Activated CD4-positive, alpha-beta memory T cell treated with anti-CD3 and anti-CD28 coated beads, Interleukin-2, amount 10 ng/mL, durations not matched to agents 7 days and 5 days (primary cell): ENCODE measurements at regions not wholly inside any gene's neighbourhood (a gene's known extent, or its start where the extent isn't known, plus 50 kb on each side); places are given as distances from the start of the nearest gene placed in this dataset.
"Not testable (repeated sequence)": the region's sequence is repeated elsewhere in the genome, so short reads cannot be mapped to it uniquely, and the experiment has no call there.

Source experiments
- CTCF ChIA-PET: fragments of 350-600 bp; sonication (Branson Sonifier 250); formaldehyde crosslinking; loops from one replicate; lab custom pipeline; 2021; ENCODE audit warnings: antibody characterized with exemption, inconsistent platforms; lab: Charles Lee
- POLR2A ChIA-PET: fragments of 350-600 bp; sonication (Branson Sonifier 250); formaldehyde crosslinking; loops from one replicate; lab custom pipeline; 2021; ENCODE audit warnings: antibody characterized with exemption; lab: Charles Lee
- DNase-seq: peaks from one replicate; pipeline ENCODE4 v3.0.0-alpha.2; 2020
- H3K27ac Mint-ChIP-seq: one replicate; pipeline ENCODE4 v1.8.0; 2021; ENCODE audit warnings: mild to moderate bottlenecking, mixed read lengths
- H3K27me3 Mint-ChIP-seq: one replicate; pipeline ENCODE4 v1.8.0; 2021; ENCODE audit warnings: mixed read lengths
- H3K36me3 Mint-ChIP-seq: one replicate; pipeline ENCODE4 v1.8.0; 2021; ENCODE audit warnings: low read depth, mixed read lengths
- H3K4me1 Mint-ChIP-seq: one replicate; pipeline ENCODE4 v1.8.0; 2021; ENCODE audit warnings: mixed read lengths
- H3K4me3 Mint-ChIP-seq: one replicate; pipeline ENCODE4 v1.8.0; 2021; ENCODE audit warnings: mild to moderate bottlenecking, mixed read lengths
- H3K9me3 Mint-ChIP-seq: one replicate; pipeline ENCODE4 v1.8.0; 2021; ENCODE audit warnings: mixed read lengths

DNA sequence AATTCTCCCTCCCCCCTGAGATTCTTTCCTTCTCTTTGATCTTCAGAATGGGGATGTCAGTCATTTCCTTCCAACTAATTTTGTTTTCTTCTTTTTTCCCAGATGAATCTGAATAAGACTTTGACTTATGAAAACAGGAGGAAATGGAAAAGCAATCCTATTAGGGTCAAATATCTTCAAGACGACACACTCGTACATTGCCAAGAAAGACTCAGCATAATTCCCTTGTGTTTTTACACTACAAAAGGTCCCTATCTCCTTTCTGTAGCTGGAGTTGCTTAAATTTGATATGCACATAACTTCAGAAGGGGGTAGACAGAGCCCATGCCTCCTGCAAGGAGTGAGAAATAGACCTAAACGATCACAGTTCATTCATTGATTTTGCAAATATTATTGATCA is 230.3 kb upstream of the RBBP8 start:
- Mint-ChIP-seq H3K36me3 (no peaks in the 10 kb centered on the region), H3K4me3 (no peak overlapping the region), H3K27ac (no peak overlapping the region), H3K9me3 (no peaks in the 10 kb centered on the region), H3K27me3 (no peaks in the 10 kb centered on the region), H3K4me1 (no peaks in the 10 kb centered on the region)
- CTCF ChIA-PET, result no interaction called here
- POLR2A ChIA-PET, result no interaction called here
- no peak for DNase-seq

DNA sequence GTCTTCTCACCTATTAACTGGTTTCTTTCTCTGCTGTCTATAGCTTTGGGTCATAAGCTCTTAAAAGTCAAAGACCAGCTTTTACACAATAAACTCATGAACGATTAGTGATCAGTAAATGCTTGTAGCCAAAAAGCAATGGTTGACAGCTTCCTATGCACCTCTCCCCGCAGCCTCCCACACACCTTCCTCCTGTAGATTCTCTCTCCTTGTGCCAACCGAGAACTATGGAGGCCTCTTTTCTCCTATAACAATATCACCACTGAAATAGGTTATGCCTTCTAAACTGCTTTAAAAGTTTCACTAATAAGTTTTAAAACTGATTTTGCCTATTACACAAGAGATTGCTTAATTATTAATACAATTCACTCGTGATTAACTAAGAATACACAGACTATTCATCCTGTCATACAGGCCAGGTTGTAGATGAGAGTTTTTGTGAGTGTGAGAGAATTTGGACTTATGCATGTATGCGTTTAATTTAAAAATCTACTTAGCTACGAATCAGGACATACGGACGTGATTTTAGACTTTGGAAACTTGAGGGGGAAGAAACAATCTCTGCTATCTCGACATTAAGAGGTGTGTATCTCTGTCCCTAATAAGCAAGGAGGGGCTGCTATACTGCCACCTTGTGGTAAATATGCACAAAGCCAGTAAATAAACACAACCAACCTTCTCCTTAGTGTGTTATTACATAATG is 229.1 kb upstream of the RBBP8 start:
- Mint-ChIP-seq H3K27me3 (no peaks in the 10 kb centered on the region), H3K9me3 (no peaks in the 10 kb centered on the region), H3K27ac (no peak overlapping the region), H3K36me3 (no peaks in the 10 kb centered on the region), H3K4me3 (no peak overlapping the region), H3K4me1 (no peaks in the 10 kb centered on the region)
- POLR2A ChIA-PET, result no interaction called here
- CTCF ChIA-PET, result interaction anchor here (1.0 to 1.7 kb wide), 3 partner anchors 11 to 33 kb away, joined by 4 read pairs; no protein-coding TSS in a partner anchor
- DNase-seq, result no peak

DNA sequence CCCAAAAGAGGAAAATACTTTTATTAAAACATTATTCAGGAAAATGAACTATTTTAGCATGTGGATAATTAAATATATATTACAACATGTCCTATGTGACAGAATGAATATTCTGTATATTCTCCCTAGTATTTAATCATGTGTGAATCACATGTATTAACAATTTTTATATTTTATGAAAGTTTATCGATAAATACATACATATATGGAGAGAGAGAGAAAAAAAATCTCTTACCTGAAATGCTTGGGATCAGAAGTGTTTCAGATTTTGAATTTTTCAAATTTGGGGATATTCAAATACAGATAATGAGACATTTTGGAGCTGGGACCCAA is 228.6 kb upstream of the RBBP8 start:
- no peaks in the 10 kb centered on the region for H3K36me3 Mint-ChIP-seq
- H3K27ac Mint-ChIP-seq, result no peak overlapping the region
- POLR2A ChIA-PET, result no interaction called here
- DNase-seq, result no peak
- CTCF ChIA-PET, result interaction anchor here (1.1 to 1.7 kb wide), 2 partner anchors 10 to 32 kb away, joined by 4 read pairs; no protein-coding TSS in a partner anchor
- no peaks in the 10 kb centered on the region for H3K27me3 Mint-ChIP-seq
- no peak overlapping the region for H3K4me3 Mint-ChIP-seq
- no peaks in the 10 kb centered on the region for H3K9me3 Mint-ChIP-seq
- no peaks in the 10 kb centered on the region for H3K4me1 Mint-ChIP-seq

DNA sequence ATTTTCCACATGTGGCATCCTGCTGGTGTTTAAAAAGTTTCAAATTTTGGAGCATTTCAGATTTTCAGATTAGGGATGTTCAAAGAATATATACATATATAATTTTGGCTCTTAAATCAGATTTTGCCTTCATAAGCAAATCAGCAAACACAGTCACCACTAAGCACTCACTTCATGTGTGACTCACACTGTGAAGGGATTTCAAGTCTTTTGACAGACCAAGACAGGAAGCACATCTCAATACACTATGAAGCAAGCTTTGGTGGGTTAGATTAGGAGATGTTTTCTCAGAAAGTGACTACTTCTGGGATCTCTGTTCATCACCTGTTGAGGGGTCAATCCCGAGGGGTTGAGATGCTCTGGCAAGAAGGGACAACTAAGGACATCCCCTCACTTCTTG is 227.8 kb upstream of the RBBP8 start:
- H3K27me3 Mint-ChIP-seq, result peaks cover 2% of the 10 kb centered on the region
- CTCF ChIA-PET, result interaction anchor here (0.6 to 1.7 kb wide), 3 partner anchors 10 to 705 kb away, joined by 4 to 6 read pairs (median 4); no protein-coding TSS in a partner anchor

DNA sequence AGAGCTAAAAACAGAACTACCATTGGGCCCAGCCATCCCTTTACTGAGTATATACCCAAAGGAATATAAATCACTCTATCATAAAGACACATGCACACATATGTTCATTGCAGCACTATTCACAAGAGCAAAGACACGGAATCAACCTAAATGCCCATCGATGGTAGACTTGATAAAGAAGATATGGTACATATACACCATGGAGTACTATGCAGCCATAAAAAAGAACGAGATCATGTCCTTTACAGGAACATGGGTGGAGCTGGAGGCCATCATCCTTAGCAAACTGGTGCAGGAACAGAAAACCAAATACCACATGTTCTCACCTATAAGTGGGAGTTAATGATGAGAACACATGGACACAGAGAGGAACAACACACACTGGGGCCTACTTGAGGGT is 227.1 kb upstream of the RBBP8 start:
- H3K4me1 Mint-ChIP-seq, H3K9me3 Mint-ChIP-seq, H3K27me3 Mint-ChIP-seq, H3K27ac Mint-ChIP-seq, H3K4me3 Mint-ChIP-seq, H3K36me3 Mint-ChIP-seq, POLR2A ChIA-PET, DNase-seq: not testable (repeated sequence)
- CTCF ChIA-PET, result interaction anchor here (0.6 kb wide), 1 partner anchor 706 kb away, joined by 6 read pairs; no protein-coding TSS in a partner anchor

More for the DNA sequence above, 227.8 kb upstream of the RBBP8 start:
- Mint-ChIP-seq H3K4me3 (no peak overlapping the region), H3K4me1 (no peaks in the 10 kb centered on the region), H3K36me3 (no peaks in the 10 kb centered on the region), H3K9me3 (no peaks in the 10 kb centered on the region), H3K27ac (no peak overlapping the region)
- DNase-seq, result no peak
- POLR2A ChIA-PET, result no interaction called here

DNA sequence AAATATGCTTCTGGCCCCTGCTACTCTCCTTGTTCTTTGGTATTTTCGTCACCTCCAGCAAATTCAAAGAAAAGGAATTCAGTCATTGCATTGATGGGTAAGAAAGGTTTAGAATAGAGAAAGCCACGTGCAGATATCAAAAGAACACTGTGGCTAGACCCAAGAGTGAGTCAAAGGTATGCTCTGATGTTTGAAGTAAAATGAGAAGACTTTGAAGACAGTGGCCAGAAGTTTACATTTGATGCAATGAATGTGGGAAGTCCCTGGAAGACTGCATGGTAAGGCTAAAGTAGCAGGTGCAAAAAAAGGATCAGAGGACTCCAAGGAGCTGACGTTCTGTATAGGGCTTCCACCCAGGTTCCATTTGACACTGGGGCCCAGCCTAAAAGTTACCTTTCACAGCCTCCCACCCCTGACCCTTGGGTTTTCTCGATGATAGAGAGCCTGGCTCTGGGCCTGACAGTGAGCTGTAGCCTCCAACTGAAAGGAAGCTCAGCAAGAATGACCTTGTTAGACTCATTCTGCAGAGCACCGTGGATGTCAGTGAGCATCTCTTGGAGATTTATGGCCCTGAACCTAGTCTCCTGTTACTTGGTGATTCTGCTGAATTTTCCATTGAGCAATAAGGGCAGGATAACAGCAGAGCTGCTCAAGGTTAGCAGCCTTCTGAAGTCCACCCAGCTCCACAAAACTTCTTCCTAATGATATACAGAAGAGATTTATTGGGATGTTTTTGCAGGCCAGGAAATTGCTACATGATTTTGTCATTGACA is 223.7 kb upstream of the RBBP8 start:
- Mint-ChIP-seq H3K36me3 (no peaks in the 10 kb centered on the region), H3K4me1 (no peaks in the 10 kb centered on the region), H3K27me3 (peaks cover 2% of the 10 kb centered on the region), H3K27ac (no peak overlapping the region), H3K9me3 (no peaks in the 10 kb centered on the region), H3K4me3 (no peak overlapping the region)
- POLR2A ChIA-PET, result no interaction called here
- no peak for DNase-seq
- CTCF ChIA-PET, result no interaction called here

DNA sequence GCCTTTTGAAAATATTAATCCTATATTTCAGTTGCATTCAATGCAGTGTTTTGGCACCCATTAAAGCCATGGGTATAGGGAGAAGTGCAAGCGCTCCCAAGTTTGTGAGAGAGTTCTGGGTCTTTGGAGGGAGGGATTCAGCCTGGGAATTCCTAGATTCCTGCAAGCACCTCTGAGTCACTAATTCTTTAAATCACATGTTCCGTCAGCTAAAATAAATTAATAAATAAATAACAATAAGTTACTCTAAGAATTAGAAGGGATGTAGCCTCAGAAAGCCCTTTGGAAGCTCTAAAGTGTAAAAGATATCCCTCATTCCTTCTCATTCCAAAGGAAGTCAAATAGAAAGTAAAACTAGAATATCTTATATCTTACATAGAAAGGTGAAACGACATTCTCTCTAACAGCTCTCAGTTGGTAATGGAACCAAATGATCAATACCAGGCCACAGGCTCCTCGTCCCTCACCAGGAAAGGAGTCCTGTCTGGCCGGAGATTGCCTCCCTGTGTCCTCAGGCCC is 222.4 kb upstream of the RBBP8 start:
- no peak for DNase-seq
- Mint-ChIP-seq H3K27ac (no peak overlapping the region), H3K27me3 (peaks cover 2% of the 10 kb centered on the region), H3K36me3 (no peaks in the 10 kb centered on the region), H3K4me3 (no peak overlapping the region), H3K9me3 (no peaks in the 10 kb centered on the region), H3K4me1 (no peaks in the 10 kb centered on the region)
- POLR2A ChIA-PET, result no interaction called here
- CTCF ChIA-PET, result no interaction called here

DNA sequence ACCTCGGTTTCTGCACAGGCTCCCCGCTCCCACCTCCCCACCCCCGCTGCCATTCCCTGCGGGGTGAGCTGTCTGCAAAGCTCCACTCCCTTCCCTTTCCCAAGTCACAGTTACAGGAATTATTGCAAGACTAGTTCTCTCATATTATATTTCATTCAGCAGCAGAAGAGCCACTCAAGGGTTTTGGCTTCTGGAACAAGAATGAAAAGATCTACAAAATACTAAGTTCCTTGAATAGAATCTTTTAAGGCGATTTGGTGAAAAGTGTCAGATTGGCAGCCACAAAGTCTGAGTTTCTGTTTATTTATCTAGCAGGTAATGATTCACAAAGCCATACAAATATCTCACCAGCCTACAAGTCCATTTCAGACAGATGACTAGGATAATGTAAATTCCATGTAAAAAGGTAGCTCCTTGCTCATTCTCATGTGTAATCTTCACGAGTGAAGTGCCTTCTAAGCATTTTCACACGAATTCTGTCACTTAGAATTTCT is 221.9 kb upstream of the RBBP8 start:
- H3K36me3 Mint-ChIP-seq, result no peaks in the 10 kb centered on the region
- peaks cover 2% of the 10 kb centered on the region for H3K27me3 Mint-ChIP-seq
- no peak overlapping the region for H3K4me3 Mint-ChIP-seq
- no peak for DNase-seq
- no peak overlapping the region for H3K27ac Mint-ChIP-seq
- H3K9me3 Mint-ChIP-seq, result no peaks in the 10 kb centered on the region
- no peaks in the 10 kb centered on the region for H3K4me1 Mint-ChIP-seq
- ChIA-PET POLR2A (no interaction called here), CTCF (no interaction called here)

DNA sequence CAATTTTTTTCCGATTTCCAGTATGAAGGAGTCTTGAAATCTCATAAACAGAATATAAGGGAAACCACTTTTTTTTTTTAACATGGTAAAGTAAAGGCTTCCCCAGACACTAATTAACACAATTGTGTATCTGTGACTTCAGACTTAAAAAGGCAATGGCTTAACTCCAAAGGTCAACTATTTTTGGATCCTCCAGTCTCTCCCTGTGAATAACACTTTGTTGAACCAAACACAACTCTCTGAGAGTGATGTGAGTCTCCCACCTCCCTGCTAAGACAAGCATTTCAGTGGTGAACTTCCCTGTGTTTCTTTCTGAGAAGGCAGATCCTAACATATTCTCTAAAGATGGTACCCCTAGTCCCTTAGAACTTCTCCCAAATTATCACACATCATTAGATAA is 219.6 kb upstream of the RBBP8 start:
- DNase-seq, result no peak
- no peak overlapping the region for H3K27ac Mint-ChIP-seq
- no peaks in the 10 kb centered on the region for H3K36me3 Mint-ChIP-seq
- H3K4me3 Mint-ChIP-seq, result no peak overlapping the region
- peaks cover 2% of the 10 kb centered on the region for H3K27me3 Mint-ChIP-seq
- no peaks in the 10 kb centered on the region for H3K9me3 Mint-ChIP-seq
- no peaks in the 10 kb centered on the region for H3K4me1 Mint-ChIP-seq
- ChIA-PET CTCF (no interaction called here), POLR2A (no interaction called here)

DNA sequence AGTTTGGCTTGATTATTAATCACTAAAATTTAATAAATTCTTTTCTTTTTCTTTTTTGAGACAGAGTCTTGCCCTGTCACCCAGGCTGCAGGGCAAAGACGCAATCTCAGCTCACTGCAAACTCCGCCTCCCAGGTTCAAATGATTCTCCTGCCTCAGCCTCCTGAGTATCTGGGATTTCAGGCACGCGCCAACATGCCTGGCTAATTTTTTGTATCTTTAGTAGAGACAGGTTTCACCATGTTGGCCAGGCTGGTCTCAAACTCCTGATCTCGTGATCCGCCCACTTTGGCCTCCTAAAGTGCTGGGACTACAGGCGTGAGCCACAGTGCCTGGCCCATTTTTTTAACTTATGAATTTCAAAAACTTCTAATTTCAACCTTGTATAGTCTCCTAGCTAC is 215.6 kb upstream of the RBBP8 start:
- H3K4me3 Mint-ChIP-seq, H3K36me3 Mint-ChIP-seq, DNase-seq, H3K27me3 Mint-ChIP-seq, POLR2A ChIA-PET, H3K9me3 Mint-ChIP-seq, H3K4me1 Mint-ChIP-seq, H3K27ac Mint-ChIP-seq: not testable (repeated sequence)
- CTCF ChIA-PET, result interaction anchor here (1.2 kb wide), 1 partner anchor 9 kb away, joined by 5 read pairs; no protein-coding TSS in a partner anchor

DNA sequence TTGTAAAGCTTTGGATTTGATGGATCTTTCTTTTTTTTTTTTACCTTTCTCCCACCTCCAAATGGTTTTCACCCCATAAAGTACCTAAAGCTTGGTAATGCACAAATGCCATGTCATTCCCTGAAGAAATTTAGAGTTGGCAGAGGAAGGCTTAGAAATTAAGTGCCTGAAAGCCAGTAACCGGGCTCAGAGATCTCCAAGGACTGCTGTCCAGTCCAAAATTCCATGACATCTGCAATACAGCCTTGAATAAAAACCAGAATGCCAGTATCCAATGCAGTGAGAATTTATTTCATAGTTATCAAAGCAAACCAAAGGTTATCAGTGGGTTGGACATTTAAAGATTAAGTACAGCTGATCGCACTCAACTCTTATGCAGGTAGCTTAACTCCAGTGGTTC is 209.9 kb upstream of the RBBP8 start:
- Mint-ChIP-seq H3K4me3 (no peak overlapping the region), H3K9me3 (no peaks in the 10 kb centered on the region), H3K36me3 (no peaks in the 10 kb centered on the region), H3K27ac (no peak overlapping the region), H3K27me3 (peaks cover 1% of the 10 kb centered on the region), H3K4me1 (no peaks in the 10 kb centered on the region)
- CTCF ChIA-PET, result no interaction called here
- no peak for DNase-seq
- POLR2A ChIA-PET, result no interaction called here

DNA sequence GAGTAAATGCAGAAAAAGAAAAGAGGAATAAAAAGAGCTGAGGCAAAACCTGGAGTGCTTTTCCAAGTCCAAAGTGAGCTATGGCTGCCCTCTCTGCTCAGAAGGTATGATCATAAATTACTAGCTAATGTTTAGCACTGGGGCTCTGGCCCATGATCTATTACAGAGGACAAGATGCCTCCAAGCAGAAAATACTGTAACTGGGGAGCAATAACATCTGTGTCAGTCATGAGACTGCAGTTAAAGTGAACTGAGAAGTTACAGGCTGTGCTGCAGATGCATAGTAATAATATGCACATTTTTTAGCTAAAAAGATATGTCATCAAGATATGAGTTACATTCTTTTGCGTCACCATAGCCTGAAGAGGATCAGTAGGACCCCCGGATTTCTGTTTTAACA is 209.4 kb upstream of the RBBP8 start:
- DNase-seq, result no peak
- peaks cover 4% of the 10 kb centered on the region for H3K27me3 Mint-ChIP-seq
- H3K4me3 Mint-ChIP-seq, result no peak overlapping the region
- H3K36me3 Mint-ChIP-seq, result no peaks in the 10 kb centered on the region
- no peak overlapping the region for H3K27ac Mint-ChIP-seq
- H3K9me3 Mint-ChIP-seq, result no peaks in the 10 kb centered on the region
- ChIA-PET CTCF (interaction anchor here (0.6 kb wide), 1 partner anchor 13 kb away, joined by 3 read pairs; no protein-coding TSS in a partner anchor), POLR2A (no interaction called here)
- no peaks in the 10 kb centered on the region for H3K4me1 Mint-ChIP-seq

DNA sequence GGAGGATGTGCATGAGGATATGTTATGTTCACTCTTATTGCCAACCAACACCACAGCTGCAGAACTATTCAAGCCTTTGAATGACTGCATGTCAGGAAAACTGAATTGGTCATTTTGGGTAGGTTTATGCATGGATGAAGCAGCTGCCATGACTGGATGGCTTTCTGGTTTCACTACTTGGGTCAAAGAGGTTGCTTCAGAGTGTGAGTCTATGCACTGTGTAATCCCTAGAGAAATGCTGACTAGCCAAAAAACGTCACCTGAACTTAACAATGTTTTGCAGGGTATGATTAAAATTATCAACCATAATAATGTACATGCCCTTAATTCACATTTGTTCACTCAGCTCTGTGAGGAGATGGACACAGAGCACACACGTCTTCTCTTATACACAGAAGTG is 206.7 kb upstream of the RBBP8 start:
- ChIA-PET CTCF (interaction anchor here (0.7 kb wide), 1 partner anchor 1034 kb away, joined by 4 read pairs; no protein-coding TSS in a partner anchor), POLR2A (no interaction called here)
- Mint-ChIP-seq H3K36me3 (no peaks in the 10 kb centered on the region), H3K9me3 (no peaks in the 10 kb centered on the region), H3K27ac (no peak overlapping the region), H3K4me1 (no peaks in the 10 kb centered on the region), H3K27me3 (peaks cover 7% of the 10 kb centered on the region), H3K4me3 (no peak overlapping the region)
- DNase-seq, result no peak
